Lower leg skin (tissue), 3 donors: ENCODE measurements at regions not wholly inside any gene's neighbourhood (a gene's known extent, or its start where the extent isn't known, plus 50 kb on each side); places are given as distances from the start of the nearest gene placed in this dataset.

ENCODE experiments used
- CTCF ChIP-seq, 3 donors: fragments of 450-650 bp; IDR thresholded peaks; one replicate each; pipeline ENCODE4 v1.5.1; 2016; ENCODE audit warnings: antibody characterized with exemption in 3 of 3, mild to moderate bottlenecking in 3 of 3, moderate library complexity in 2 of 3
- POLR2A ChIP-seq, 2 donors: fragments of 450-650 bp; IDR thresholded peaks; one replicate each; pipeline ENCODE4 v1.6.1; 2016 to 2017; ENCODE audit warnings: antibody characterized with exemption in 2 of 2, mild to moderate bottlenecking in 1 of 2, moderate library complexity in 1 of 2

GRCh38 chr4:36870121-36870520, 374.4 kb upstream of the NWD2 start:
- TF ChIP-seq CTCF (IDR thresholded peaks at IDR 0.05): no peak
- TF ChIP-seq POLR2A (IDR thresholded peaks at IDR 0.05): no peak
